Stimulated activated CD8-positive, alpha-beta memory T cell treated with anti-CD3 and anti-CD28 coated beads, Interleukin-15, amount 100 ng/mL, for 4 hours (primary cell): ENCODE measurements at regions not wholly inside any gene's neighbourhood (a gene's known extent, or its start where the extent isn't known, plus 50 kb on each side); places are given as distances from the start of the nearest gene placed in this dataset.
"Not testable (repeated sequence)": the region's sequence is repeated elsewhere in the genome, so short reads cannot be mapped to it uniquely, and the experiment has no call there.

Experiments
- DNase-seq, 2 donors: peaks; one replicate each; pipeline ENCODE4 v3.0.0-alpha.2; 2020; ENCODE audit warnings: low read depth in 2 of 2

- DNase-seq, result no peak
Measured at GRCh38 chr2:137886083-137886831, 78.0 kb upstream of the HNMT start.

- no peak for DNase-seq
Measured at GRCh38 chr2:137888845-137889244, 75.4 kb upstream of the HNMT start.

GRCh38 chr2:137892739-137893138, 71.5 kb upstream of the HNMT start:
- no peak for DNase-seq

GRCh38 chr2:137893145-137893544, 71.1 kb upstream of the HNMT start:
- DNase-seq, result no peak

GRCh38 chr2:137896467-137896866, 67.8 kb upstream of the HNMT start:
- no peak for DNase-seq

- DNase-seq, result no peak
Measured at GRCh38 chr2:137897082-137897481, 67.2 kb upstream of the HNMT start.

GRCh38 chr2:137900421-137901141, 63.7 kb upstream of the HNMT start:
- no peak for DNase-seq

- no peak for DNase-seq
Measured at GRCh38 chr2:137910641-137911040, 53.6 kb upstream of the HNMT start.

- DNase-seq, result no peak
Measured at GRCh38 chr2:137912371-137912770, 51.9 kb upstream of the HNMT start.

GRCh38 chr2:137913169-137913568, 51.1 kb upstream of the HNMT start:
- DNase-seq, result no peak

GRCh38 chr2:137913648-137914047, 50.6 kb upstream of the HNMT start:
- DNase-seq, result not testable (repeated sequence)
